Hematopoietic multipotent progenitor cell treated with erythropoietin and hydrocortisone succinate and interleukin-3 and kit ligand, for 15 days (in vitro differentiated cells): ENCODE measurements at regions not wholly inside any gene's neighbourhood (a gene's known extent, or its start where the extent isn't known, plus 50 kb on each side); places are given as distances from the start of the nearest gene placed in this dataset.

Experiments
- DNase-seq: peaks from one replicate; pipeline ENCODE4 v3.0.0-alpha.2; 2015; ENCODE audit warnings: low spot score

GRCh38 chr1:228977741-228978140 is 242.5 kb downstream of the RHOU start:
- no peak for DNase-seq

DNA sequence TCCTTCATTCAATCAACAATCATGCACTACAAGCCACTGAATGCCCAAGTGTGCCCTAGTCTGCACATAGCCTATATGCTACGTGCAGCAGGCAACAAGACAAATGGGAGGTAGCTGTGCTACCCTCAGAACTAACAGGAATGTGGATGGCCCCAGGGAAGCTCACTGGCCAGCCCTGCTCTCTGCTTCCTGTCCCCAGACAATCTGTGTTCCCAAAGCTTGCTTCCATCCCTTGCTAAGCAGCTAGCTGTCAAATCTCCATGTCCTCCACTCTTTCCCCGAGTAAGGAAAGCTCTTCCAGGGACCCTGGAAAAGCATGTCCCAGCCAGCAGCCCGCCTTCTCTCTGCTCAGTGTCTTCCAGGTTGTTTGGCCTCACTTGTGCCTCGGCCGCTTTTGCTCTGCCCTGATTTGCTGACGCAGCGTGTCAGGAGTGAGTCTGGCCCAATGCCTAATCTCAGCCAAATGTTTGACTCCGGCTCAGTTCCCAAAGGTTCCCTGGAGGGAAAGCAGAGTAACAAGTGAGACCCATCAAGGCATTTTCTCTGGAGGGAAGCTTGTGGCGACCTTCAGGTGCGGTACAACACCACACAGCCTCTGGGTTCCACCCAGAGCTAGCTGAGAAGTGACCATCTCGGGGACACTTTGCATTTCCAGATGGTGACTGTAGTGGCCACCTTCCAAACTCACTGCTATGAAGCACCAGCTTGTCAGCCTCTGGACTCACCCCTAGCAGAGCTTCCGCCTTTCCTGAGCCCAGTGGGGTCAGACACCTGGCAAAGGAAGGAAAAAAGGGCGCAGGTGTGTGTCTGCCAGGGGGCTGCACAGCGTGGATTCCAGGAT is 243.4 kb downstream of the RHOU start:
- DNase-seq, result no peak

DNA sequence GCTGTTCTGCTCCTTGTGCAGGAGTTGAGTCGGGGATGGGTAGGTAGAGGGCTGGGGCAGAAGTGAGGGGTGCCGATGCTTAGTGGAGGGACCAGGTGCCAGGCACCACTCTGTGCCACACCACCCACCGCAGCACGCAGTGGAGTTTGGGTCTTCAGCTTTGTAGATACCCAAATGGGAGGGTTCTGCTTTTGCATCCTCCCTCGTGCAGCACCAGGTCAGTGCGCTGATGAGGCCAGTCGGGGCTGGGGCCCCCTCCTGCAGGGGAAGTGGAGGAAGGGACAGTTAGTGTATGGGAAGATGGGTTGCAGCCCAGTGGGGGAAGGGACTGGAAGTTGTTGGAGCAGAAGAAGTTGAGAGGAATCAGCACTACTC is 244.0 kb downstream of the RHOU start:
- no peak for DNase-seq

DNA sequence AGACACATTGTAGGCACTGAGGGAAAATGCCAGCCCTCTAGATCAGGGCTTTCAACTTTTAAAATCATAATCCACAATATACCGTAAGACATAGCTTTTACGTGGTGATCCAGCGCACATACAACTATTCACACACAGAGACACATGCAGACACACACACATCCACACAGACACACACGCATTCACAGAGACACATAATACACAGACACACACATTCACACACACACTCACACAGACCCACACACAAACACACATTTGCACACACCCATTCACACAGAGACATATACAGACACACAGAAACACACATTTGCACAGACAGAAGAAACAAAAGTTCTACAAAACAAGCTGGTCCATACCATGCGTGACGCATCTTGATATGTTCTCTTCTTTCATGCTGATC is 244.5 kb downstream of the RHOU start:
- DNase-seq, result no peak

GRCh38 chr1:228980232-228980937 is 245.1 kb downstream of the RHOU start:
- no peak for DNase-seq

DNA sequence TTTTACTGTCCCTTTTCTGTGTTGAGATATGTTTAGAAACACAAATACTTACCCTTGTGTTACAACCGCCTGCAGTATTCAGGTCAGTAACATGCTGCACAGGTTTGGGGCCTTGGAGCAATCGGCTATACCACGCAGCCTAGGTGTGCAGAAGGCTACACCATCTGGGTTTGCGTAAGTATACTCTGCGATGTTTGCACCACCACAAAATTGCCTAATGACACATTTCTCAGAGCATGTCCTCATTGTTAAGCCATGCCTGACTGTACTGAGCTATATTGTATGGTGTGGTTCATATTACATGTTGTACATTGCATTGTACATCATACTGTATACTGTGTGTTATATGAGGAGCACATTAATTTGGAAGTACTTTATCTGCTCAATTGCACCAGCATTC is 247.4 kb downstream of the RHOU start:
- no peak for DNase-seq

DNA sequence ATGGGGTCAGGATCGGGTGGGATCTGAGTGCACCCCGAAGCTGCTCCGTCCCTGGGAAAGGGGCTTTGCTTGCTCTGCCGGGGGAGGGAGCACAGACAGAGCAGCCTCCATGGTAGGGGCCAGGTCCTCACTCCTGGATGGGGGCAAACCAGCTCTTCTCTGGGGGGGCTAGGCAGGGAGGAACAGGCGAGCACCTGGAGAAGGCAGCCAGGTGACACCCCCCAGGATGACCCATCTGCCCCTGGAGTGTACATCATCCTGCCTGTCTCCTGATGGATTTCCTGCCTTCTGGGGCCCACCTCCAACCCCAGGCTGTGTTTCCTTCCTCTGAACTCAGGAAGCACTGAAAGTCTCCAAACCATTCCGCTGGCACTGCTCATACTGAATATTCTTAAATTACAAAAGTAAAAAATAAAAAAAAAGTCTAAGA is 248.0 kb downstream of the RHOU start:
- DNase-seq, result no peak

DNA sequence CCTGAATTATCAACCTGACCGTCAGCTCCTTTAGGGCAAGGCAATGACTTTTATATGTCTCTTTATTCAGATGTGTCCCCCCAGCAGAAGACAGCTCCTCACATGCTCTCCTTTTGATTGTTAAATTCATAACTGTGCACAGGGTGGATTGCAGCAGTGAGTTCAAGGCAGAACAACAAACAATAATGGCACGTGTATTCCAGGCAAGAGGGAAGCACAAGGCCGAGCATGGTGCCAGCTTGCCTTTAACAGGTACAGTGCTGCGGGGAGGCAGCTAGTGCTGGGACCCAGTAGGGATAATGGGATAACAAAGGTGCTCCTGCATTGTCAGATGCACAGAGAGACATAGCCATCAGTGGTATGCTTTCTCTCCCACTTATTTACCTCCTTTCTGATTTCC is 248.4 kb downstream of the RHOU start:
- no peak for DNase-seq

GRCh38 chr1:228984107-228984506 is 248.8 kb downstream of the RHOU start:
- no peak for DNase-seq

GRCh38 chr1:228984646-228985631 is 249.7 kb downstream of the RHOU start:
- DNase-seq, result no peak

DNA sequence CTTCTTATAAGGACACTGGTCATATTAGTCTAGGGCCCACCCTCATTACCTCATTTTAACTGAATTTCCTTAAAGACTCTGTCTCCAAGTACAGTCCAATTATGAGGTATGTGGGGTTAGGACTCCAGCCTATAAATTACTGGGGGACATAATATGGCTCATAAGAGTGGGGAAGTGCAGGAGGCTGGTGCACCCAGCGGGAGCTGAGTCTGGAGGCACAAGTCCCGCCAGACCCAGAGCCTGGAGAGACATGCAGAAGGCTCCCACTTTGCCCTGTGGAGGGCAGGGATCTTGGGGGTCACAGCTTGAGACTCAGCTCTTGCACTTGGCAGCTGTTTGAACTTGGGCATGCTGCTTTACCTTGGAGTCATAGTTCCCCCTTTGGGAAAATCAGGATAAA is 250.4 kb downstream of the RHOU start:
- DNase-seq, result no peak

DNA sequence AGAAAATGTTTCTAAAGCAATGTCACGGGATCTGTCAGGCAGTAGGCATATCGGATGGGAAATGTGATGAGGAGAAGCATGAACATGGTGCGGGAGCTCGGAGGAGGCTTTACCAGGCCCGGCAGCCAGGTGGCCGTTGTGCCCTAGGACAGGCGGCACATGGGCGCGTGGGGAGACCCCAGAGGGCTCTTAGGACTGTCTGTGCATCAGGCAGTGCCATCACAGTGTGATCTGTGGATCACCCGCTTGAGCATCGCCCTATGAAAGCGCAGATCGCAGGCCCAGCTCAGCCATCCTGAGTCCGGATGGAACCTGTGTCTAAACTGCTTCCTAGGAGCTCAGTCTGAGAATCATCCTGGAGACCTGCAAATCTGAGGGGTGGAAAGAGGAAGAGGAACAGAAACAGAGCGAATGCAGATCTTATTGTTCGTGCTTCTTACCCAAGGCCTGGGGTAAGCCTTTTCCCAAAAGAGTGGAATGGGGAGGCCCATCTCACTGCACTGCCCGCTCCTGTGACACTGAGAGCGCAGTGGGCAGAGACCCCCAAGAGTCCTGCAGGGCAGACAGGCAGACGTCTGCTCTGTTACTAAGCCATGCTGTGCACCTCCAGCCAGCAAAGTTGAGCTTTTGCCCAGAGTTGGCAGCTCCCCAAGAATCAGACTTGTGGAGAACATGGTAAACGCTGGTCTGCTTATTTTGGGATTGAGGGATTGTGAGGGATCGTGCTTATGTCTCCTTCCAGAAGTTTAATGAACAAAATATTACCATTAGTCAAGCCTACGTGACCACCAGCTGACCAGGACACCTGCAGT is 251.0 kb downstream of the RHOU start:
- DNase-seq, result no peak

GRCh38 chr1:228987286-228987685 is 252.0 kb downstream of the RHOU start:
- no peak for DNase-seq

DNA sequence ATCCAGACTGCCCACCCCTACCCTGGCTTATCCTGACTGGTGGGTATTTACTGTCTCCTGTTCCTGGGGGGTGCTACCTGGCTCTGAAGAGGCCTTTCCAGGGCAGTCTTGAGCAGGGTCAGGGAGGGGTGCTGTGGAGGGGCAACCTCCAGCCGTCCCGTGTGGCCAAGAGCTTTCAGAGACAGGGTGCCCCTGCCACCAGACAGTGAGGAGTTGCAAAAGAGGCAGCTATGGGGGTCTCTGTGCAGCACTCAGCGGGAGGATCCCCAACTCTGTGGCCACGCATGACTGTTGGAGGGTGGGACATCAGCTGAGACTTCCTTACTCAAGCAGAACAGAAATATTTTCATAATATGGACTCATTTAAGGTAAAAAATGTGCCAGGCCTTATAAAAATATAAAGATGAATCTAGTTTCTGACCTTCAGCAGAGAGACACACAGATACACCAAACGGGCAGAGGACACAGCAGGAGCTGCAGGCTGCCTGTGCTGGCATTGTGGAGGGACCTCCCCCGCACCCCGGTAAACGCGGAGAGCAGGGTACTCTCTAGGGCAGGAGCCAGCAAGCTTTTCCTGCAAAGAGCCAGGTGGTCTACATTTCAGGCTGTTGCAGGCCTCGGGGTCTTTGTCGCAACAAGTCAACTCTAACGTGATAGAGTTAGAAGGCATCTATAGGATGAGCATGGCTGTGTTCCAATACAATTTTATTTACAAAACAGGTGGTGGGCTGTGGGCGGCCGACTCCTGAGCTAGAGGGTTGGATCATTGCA is 252.6 kb downstream of the RHOU start:
- DNase-seq, result no peak

DNA sequence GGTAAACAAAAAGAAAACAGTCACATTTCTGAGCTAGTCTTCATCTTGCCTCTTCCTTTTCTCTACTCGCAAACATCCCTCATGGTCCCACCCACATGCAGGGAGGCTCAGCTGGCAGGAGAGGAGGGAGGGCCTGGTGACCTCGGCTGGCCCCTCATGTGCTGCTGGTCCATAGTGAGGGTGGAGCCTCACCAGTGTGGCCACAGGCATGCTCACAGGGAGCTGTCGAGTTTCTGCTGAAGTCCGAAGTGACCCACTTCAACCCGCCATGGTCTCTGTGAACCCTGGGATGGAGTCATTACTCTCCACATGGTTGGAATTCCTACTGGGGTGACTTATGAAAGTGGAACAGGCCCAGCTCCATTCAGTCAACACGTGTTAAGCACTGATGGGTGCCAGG is 253.4 kb downstream of the RHOU start:
- DNase-seq, result no peak

- no peak for DNase-seq
Measured at GRCh38 chr1:228989176-228989575, 253.9 kb downstream of the RHOU start.

DNA sequence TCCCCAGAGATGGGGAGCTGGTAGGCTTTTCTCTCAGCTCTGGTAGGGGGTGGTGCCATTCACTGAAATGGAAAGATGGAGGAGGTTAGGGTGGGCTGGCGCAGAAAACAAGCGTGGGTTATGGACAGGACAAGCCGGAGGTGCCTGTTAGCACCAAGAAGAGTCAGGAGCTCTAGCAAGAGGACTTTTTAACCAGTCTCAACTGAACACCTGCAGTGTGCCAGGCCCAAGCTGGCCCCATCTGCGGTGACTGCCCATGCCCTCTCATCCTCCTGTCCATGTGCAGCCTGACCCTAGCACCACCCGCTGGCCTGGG is 254.4 kb downstream of the RHOU start:
- DNase-seq, result no peak

- DNase-seq, result no peak
Measured at GRCh38 chr1:228989992-228990827, 254.9 kb downstream of the RHOU start.

DNA sequence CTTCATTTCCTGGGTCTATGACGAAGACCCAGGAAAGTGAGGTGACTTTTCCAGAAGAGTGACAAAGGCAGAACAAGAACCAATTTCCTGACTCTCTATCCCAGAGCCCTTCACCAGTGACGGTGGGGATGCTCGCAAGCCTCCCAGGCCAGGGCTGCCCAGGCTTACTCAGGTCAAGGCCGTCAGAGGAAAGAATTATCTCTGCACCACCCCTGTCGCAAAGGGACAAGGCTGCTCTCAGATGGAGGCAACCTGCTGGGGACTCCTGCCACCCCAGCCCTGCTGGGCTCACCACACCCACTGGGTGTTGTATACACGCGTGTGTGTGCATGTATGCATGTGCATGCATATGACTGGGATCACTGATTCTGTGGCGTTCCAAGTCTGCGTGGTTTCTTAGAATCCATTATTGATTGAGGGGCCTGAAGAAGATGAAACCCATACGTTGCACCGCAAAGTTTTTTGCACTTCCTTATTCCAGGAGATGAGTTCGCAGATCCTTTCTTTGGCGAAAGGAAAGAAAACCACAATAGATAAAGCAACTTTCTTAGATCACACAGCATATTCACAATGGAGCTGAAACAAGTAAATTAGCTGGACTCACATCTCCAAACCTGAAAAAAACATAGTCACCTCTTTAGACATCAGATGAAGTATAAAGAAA is 255.8 kb downstream of the RHOU start:
- no peak for DNase-seq
